ENCODE measurements at regions not wholly inside any gene's neighbourhood (a gene's known extent, or its start where the extent isn't known, plus 50 kb on each side); places are given as distances from the start of the nearest gene placed in this dataset.

DNA sequence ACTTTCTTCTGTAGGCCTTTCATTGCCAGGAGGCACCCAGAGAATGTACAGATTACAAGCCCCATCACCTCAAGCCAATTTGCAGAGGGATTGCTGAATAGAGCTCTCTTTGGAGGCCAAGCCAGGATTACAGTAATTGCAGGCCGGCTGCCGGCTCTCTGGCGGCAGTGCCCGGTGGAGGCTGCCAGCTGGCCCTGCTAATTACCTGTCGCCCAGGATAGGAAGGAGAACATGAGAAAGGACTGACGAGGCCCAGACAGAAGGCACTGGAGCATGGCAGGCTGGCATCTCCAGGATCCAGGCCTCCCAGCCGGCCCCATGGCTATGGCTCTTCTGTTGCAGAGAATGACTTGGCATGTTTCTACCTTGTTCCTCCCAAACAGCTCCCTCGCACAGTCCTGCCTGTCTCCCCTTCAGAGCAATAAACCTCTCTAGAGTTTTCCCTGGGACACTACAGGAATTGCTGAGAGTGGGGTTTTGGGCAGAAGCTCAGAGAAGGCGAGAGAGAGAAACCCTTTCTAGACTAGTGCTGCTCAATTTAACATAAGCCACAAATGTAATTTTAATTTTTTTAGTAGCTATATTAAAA lies 273.6 kb upstream of the PROK2 start:
- no peak overlapping the region for H4K91ac ChIP-seq (ENCODE audit: insufficient read depth, low read depth, low read length)
- peaks cover 4% of the 10 kb centered on the region for H3K27me3 ChIP-seq (ENCODE audit: control insufficient read depth, insufficient read depth, low read length)
- CTCF ChIA-PET = no interaction called here
- H3K79me1 ChIP-seq (ENCODE audit: low read depth in 1 of 2, low read length in 2 of 2) = no peaks in the 10 kb centered on the region
- no peak for DNase-seq
- no peak overlapping the region for H2AK5ac ChIP-seq (ENCODE audit: low read depth, low read length)
- no peaks in the 10 kb centered on the region for H3K9me1 ChIP-seq (ENCODE audit: insufficient read depth, low read length)
- no peak overlapping the region for H2BK20ac ChIP-seq (ENCODE audit: low read depth, low read length)
- TF ChIP-seq, protein P1, sequence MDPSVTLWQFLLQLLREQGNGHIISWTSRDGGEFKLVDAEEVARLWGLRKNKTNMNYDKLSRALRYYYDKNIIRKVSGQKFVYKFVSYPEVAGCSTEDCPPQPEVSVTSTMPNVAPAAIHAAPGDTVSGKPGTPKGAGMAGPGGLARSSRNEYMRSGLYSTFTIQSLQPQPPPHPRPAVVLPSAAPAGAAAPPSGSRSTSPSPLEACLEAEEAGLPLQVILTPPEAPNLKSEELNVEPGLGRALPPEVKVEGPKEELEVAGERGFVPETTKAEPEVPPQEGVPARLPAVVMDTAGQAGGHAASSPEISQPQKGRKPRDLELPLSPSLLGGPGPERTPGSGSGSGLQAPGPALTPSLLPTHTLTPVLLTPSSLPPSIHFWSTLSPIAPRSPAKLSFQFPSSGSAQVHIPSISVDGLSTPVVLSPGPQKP (IDR thresholded peaks at IDR 0.05; ENCODE audit: borderline replicate concordance, low read depth, low read length) = no peak
- TF ChIP-seq MXI1 (IDR thresholded peaks at IDR 0.05; ENCODE audit: borderline replicate concordance, low read depth, low read length) = no peak
- TF ChIP-seq CHD1 (IDR thresholded peaks at IDR 0.05; ENCODE audit: low read depth, low read length) = no peak
- no peak for TF ChIP-seq RFX5 (IDR thresholded peaks at IDR 0.05; ENCODE audit: low read depth, low read length)
- no peak for TF ChIP-seq POLR2A (IDR thresholded peaks at IDR 0.05; ENCODE audit: low read depth, low read length)
- TF ChIP-seq BHLHE40 (IDR thresholded peaks at IDR 0.05; ENCODE audit: low read depth, low read length) = no peak
- H3K4me3 ChIP-seq (ENCODE audit: insufficient read depth, low read depth, low read length) = no peak overlapping the region
- no peak overlapping the region for H3K23ac ChIP-seq (ENCODE audit: low read depth, low read length)
- H2BK120ac ChIP-seq (ENCODE audit: low read depth, low read length) = no peak overlapping the region
- H3K4ac ChIP-seq (ENCODE audit: low read depth, low read length) = no peak overlapping the region
- no peak overlapping the region for H2AK9ac ChIP-seq (replicated peaks; ENCODE audit: low read depth, low read length, poor library complexity)
- no TSS peak for BruUV-seq (replicated peaks)
- H3K14ac ChIP-seq (replicated peaks; ENCODE audit: low read depth, low read length) = no peak overlapping the region
- in situ Hi-C loops (cut with MboI; ENCODE audit: low sequenced_read_pairs) = no loop called here
- no peaks in the 10 kb centered on the region for H4K20me1 ChIP-seq (ENCODE audit: insufficient read depth, low read length)
- H3K9ac ChIP-seq (ENCODE audit: low read depth, low read length) = no peak overlapping the region
- POLR2A ChIA-PET (ENCODE audit: unreplicated experiment) = no interaction called here
- intact Hi-C loops (cut with micrococcal nuclease) = no loop called here
- no peak overlapping the region for H2AFZ ChIP-seq (replicated peaks; ENCODE audit: low read length, poor library complexity)
- dilution Hi-C loops (cut with HindIII; ENCODE audit: low sequenced_read_pairs, unreplicated experiment) = no loop called here
- H3K9me3 ChIP-seq (ENCODE audit: control insufficient read depth, insufficient read depth, low read length) = no peaks in the 10 kb centered on the region
- no peak overlapping the region for H3K27ac ChIP-seq (ENCODE audit: insufficient read depth, low read length)
- H2BK15ac ChIP-seq (ENCODE audit: low read depth, low read length) = no peak overlapping the region
- H2BK5ac ChIP-seq (ENCODE audit: low read depth, low read length, poor library complexity, severe bottlenecking) = no peak overlapping the region
- no peak overlapping the region for H4K5ac ChIP-seq (ENCODE audit: low read depth, low read length)
- WGBS, 2 experiments (ENCODE audit: extremely low coverage in 2 of 2, insufficient read length in 1 of 2) = 75% methylated on average over 6 of the region's 9 CpGs; no CpG with 5 or more reads in 1 of the 2 experiments
- no peak overlapping the region for H3K56ac ChIP-seq (ENCODE audit: extremely low read depth, insufficient read depth, low read length)
- H3K4me1 ChIP-seq (ENCODE audit: control insufficient read depth, insufficient read depth, low read length) = no peaks in the 10 kb centered on the region
- no peak overlapping the region for H3K4me2 ChIP-seq (ENCODE audit: low read depth, low read length)
- no peaks in the 10 kb centered on the region for H3K36me3 ChIP-seq (ENCODE audit: control insufficient read depth, insufficient read depth, low read length)
- no peak overlapping the region for H4K8ac ChIP-seq (ENCODE audit: low read depth in 2 of 2, low read length in 2 of 2)
- H3K18ac ChIP-seq (ENCODE audit: low read depth, low read length) = no peak overlapping the region
- no peak for ATAC-seq (ENCODE audit: low read depth)

Measured in IMR-90 (cell line).